ENCODE measurements at regions not wholly inside any gene's neighbourhood (a gene's known extent, or its start where the extent isn't known, plus 50 kb on each side); places are given as distances from the start of the nearest gene placed in this dataset.

DNA sequence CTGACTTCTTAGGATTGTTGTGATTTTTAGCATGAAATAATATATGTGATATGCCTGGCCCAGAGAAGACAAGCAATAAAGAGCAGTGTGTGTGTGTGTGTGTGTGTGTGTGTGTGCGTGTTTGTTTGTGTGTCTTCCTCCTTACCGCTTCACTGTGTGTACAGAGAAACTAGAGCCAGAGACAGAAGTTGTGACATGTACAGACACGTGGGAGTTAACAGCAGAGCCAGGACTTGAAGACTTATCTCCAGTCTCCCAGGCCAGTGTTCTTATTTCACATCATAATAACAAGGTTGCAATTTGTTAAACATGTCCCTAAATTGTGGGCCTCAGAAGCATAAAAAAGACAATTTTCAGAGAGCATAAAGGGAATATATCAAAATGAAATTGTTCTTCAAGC, 192.0 kb upstream of the JUN start:
- no peaks in the 10 kb centered on the region for H3K9me3 Mint-ChIP-seq
- no peak overlapping the region for H3K27ac Mint-ChIP-seq
- DNase-seq: no peak
- H3K4me3 Mint-ChIP-seq: no peak overlapping the region
- H3K36me3 Mint-ChIP-seq: no peaks in the 10 kb centered on the region
- peaks cover 3% of the 10 kb centered on the region for H3K4me1 Mint-ChIP-seq
- H3K27me3 Mint-ChIP-seq: no peaks in the 10 kb centered on the region

- no peak for DNase-seq
- H3K27ac Mint-ChIP-seq: no peak overlapping the region
- H3K27me3 Mint-ChIP-seq: no peaks in the 10 kb centered on the region
- H3K36me3 Mint-ChIP-seq: no peaks in the 10 kb centered on the region
- H3K4me1 Mint-ChIP-seq: peaks cover 3% of the 10 kb centered on the region
- no peaks in the 10 kb centered on the region for H3K9me3 Mint-ChIP-seq
- no peak overlapping the region for H3K4me3 Mint-ChIP-seq
These were observed 192.4 kb upstream of the JUN start for GRCh38 chr1:58976294-58976693.

- no peaks in the 10 kb centered on the region for H3K9me3 Mint-ChIP-seq
- no peak overlapping the region for H3K27ac Mint-ChIP-seq
- DNase-seq: no peak
- no peaks in the 10 kb centered on the region for H3K36me3 Mint-ChIP-seq
- H3K4me3 Mint-ChIP-seq: no peak overlapping the region
- H3K4me1 Mint-ChIP-seq: peaks cover 3% of the 10 kb centered on the region
- no peaks in the 10 kb centered on the region for H3K27me3 Mint-ChIP-seq
These were observed 193.8 kb upstream of the JUN start for GRCh38 chr1:58977598-58977997.

- Mint-ChIP-seq H3K4me3 (no peak overlapping the region), H3K36me3 (no peaks in the 10 kb centered on the region), H3K27me3 (no peaks in the 10 kb centered on the region), H3K4me1 (peaks cover 3% of the 10 kb centered on the region), H3K27ac (no peak overlapping the region), H3K9me3 (no peaks in the 10 kb centered on the region)
- no peak for DNase-seq
These were observed 194.2 kb upstream of the JUN start for GRCh38 chr1:58978096-58978495.

DNA sequence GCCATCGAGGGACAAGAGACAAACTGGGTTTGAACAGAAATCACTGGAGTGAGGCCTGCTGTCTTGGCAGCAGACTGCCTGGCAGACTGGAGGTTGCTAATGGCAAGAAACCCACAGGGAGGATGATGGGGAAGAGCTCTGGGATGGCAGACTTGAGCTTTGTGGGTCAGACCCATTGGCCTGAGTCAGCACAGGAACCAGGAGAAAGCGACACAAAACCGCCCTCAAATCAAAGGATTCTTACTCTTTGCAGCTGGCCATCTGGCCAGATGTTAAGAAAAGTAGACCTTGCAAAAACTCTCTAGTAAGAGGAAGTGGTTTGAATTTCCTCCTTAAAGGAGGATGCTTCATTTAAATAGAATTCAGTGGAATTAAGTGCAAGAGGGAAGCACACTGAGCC, 195.2 kb upstream of the JUN start:
- Mint-ChIP-seq H3K36me3 (no peaks in the 10 kb centered on the region), H3K27me3 (no peaks in the 10 kb centered on the region)

DNA sequence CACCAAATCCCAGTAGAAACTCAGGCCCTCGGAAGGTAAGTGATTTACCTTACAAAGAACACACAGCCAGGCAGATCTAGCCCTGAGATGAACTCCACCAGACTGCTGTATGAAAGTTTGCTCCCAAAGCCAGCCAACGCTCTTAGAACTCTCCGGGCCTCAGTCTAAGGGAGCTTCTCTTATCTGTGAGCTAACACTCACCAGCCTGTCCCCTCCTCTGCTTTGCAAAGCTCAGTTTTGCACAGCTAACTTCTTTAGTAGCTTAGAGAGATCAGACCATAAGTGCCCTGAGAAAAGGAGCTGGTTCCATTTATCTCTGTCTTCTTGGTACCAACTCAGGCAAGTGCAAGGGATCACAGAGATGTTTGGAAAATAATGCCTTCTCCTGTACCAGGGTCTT, 195.8 kb upstream of the JUN start:
- Mint-ChIP-seq H3K27me3 (no peaks in the 10 kb centered on the region), H3K36me3 (no peaks in the 10 kb centered on the region), H3K27ac (no peak overlapping the region), H3K4me1 (peaks cover 3% of the 10 kb centered on the region), H3K4me3 (no peak overlapping the region), H3K9me3 (no peaks in the 10 kb centered on the region)
- DNase-seq: no peak

More for the DNA sequence above, 195.2 kb upstream of the JUN start:
- no peak overlapping the region for H3K27ac Mint-ChIP-seq
- H3K4me1 Mint-ChIP-seq: peaks cover 3% of the 10 kb centered on the region
- no peak overlapping the region for H3K4me3 Mint-ChIP-seq
- no peaks in the 10 kb centered on the region for H3K9me3 Mint-ChIP-seq
- DNase-seq: no peak

GRCh38 chr1:58981392-58981791, 197.5 kb upstream of the JUN start:
- Mint-ChIP-seq H3K9me3 (no peaks in the 10 kb centered on the region), H3K4me3 (no peak overlapping the region), H3K4me1 (peaks cover 3% of the 10 kb centered on the region), H3K27ac (no peak overlapping the region), H3K36me3 (no peaks in the 10 kb centered on the region), H3K27me3 (no peaks in the 10 kb centered on the region)
- DNase-seq: no peak

DNA sequence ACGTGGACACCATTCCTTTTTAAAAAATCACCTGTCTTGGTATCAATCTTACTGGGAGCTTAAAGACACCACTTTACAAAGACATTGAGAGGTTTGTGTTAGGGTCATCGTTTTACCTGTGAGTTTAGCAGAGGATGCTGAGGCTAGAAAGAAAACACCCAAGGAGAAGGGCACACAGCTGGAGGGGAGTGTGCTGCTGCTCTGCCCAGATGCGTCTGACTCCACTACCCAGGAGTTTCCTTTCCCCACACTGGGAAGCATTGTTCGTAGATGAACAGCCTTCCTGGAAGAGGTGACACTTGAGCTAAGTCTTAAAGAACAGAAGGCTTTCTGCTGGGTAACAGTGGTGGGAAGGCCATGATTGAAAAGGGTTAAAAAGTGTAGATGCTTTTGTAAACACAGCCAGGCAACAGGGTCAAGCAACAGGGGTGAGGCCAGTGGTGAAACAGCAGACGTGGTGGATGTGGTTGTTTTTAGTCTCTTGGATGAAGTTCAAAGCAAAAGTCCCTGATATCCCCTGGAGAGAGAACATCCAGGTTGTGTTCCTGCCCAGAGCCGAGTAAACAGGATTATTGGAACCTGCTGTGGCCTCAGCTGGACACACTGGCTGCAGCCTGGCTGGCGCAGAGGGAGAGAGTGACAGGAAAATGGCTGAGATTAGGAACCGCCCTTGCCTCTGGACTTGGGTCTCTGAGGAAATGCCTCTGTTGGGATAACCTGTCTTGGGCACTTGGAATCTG, 198.6 kb upstream of the JUN start:
- no peak for DNase-seq
- Mint-ChIP-seq H3K27me3 (no peaks in the 10 kb centered on the region), H3K27ac (no peak overlapping the region), H3K4me1 (peaks cover 6% of the 10 kb centered on the region), H3K9me3 (no peaks in the 10 kb centered on the region), H3K36me3 (no peaks in the 10 kb centered on the region), H3K4me3 (no peak overlapping the region)

DNA sequence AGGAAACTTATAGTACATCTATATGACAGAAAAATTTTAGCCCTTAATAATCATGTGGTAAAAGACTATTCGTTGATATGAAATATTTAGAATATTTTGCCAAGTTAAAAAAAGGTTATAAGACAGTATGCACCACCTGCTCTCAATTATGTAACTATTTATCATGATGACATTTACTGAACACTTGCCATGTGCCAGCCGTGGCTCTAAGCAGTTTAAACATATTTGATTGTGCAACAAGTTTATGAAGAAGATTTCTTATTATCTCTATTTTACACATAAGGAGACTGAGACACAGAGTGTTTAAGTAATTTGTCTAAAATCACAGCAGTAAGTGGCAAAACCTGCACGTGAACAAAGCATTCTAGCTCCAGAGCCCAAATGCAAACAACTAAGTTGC, 199.3 kb upstream of the JUN start:
- no peak overlapping the region for H3K4me3 Mint-ChIP-seq
- H3K27ac Mint-ChIP-seq: no peak overlapping the region
- peaks cover 7% of the 10 kb centered on the region for H3K4me1 Mint-ChIP-seq

DNA sequence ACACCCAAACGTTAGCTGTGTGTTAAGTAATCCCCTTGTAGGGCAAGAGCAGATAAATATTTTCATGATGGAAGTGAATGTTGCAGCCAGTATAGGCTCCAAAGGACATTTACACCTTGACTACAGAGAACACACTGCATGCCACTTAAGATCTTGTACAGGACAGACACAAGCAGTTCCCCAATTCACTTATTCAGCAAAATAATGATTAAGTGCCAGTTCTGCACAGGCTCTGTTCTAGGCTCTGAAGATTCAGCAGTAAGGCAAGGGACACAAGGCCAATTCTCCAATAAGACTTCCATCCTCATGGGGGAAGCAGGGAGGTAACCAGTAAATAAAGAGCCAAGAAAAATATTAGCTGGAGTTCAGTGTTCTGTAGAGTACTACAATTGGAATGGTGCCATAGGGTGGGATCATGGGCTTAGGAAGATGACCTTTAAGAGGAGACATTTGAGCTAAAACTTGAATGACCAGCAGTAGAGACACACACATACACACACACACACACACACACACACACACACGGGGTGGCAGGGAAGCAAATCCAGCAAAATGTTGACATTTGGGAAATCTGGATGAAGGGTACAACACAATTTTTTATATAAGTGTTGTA, 199.9 kb upstream of the JUN start:
- Mint-ChIP-seq H3K9me3 (no peaks in the 10 kb centered on the region), H3K4me3 (no peak overlapping the region), H3K27me3 (no peaks in the 10 kb centered on the region), H3K4me1 (peaks cover 8% of the 10 kb centered on the region), H3K27ac (no peak overlapping the region), H3K36me3 (no peaks in the 10 kb centered on the region)
- DNase-seq: no peak

More for the DNA sequence above, 199.3 kb upstream of the JUN start:
- no peaks in the 10 kb centered on the region for H3K27me3 Mint-ChIP-seq
- H3K9me3 Mint-ChIP-seq: no peaks in the 10 kb centered on the region
- no peaks in the 10 kb centered on the region for H3K36me3 Mint-ChIP-seq
- DNase-seq: no peak

DNA sequence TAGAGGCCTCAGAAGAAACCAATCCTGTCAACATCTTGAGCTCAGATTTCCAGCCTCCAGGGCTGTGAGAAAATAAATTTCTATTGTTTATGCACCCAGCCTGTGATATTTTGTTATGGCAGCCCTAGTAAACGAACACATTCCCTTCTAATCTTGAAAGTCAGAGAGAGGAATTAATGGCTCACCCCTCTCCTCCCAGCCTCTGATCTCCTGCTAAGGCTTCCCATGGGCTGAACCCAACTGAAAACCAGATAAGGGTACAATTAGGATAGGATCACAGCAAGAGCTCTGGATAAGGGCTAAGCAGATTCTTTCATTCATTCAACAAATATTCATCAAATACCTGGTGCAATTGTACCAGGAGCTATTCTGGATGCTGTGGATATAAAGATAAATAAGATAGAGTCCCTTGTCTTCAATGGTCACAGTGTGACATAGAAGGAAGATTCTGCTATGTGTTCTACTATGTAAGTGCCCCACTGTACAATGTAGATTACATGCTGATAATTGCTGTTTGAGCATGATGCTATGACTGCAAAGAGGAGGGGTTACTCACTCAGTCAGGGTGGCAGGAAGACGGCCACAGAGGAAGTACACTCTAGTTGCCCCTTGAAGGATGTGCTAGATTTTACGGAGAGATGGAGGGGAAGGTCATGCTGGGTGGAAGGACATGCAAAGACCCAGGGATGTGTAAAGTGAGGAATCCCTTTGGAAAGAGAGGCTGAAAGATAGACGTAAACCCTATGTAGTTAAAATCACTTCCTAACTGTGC, 203.3 kb upstream of the JUN start:
- Mint-ChIP-seq H3K9me3 (no peaks in the 10 kb centered on the region), H3K4me3 (no peak overlapping the region), H3K4me1 (peaks cover 5% of the 10 kb centered on the region), H3K27ac (no peak overlapping the region), H3K36me3 (no peaks in the 10 kb centered on the region), H3K27me3 (no peaks in the 10 kb centered on the region)
- no peak for DNase-seq

DNA sequence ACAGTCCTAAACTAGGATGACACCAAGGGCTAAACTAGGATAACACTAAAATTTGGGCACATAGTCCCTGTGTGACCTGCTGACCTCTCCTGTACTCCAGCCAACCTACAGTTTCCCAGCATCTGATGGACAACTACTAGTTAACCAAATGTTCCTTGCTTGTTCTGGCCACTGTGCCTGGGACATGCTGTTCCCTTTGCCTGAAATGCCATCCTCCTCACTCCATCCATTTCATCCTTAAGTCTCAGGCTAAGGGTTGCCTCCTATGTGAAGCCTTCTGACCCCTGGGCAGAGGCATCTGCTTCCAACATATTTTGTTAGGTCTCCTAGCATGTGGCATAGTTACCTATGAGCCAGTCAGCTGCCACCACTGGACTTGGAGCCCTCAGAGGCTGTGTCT, 204.9 kb upstream of the JUN start:
- no peaks in the 10 kb centered on the region for H3K9me3 Mint-ChIP-seq
- H3K27me3 Mint-ChIP-seq: no peaks in the 10 kb centered on the region
- H3K36me3 Mint-ChIP-seq: no peaks in the 10 kb centered on the region
- H3K4me3 Mint-ChIP-seq: no peak overlapping the region
- H3K4me1 Mint-ChIP-seq: peaks cover 5% of the 10 kb centered on the region
- H3K27ac Mint-ChIP-seq: no peak overlapping the region
- no peak for DNase-seq

DNA sequence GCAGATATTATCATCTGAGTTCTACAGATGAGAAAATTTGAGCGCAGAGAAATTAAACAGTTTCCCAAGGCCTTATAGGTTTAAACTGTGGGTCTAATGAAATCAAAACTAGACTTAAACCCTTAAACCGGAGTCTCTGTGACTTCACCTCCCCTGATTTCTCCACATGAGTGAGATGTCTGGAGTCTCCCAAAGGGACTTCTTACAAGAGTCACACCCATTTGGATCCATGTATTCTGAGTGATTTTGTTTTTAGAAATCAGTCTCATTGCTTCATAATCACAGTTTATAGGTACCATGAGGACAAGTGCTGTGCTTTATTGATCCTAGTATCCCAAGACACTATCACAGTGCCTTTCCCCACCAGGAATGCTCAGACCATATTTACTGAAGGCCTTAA, 206.0 kb upstream of the JUN start:
- Mint-ChIP-seq H3K4me1 (peaks cover 5% of the 10 kb centered on the region), H3K36me3 (no peaks in the 10 kb centered on the region), H3K27me3 (no peaks in the 10 kb centered on the region), H3K9me3 (no peaks in the 10 kb centered on the region), H3K4me3 (no peak overlapping the region), H3K27ac (no peak overlapping the region)
- no peak for DNase-seq

- Mint-ChIP-seq H3K4me1 (peaks cover 5% of the 10 kb centered on the region), H3K36me3 (no peaks in the 10 kb centered on the region), H3K9me3 (no peaks in the 10 kb centered on the region), H3K27ac (no peak overlapping the region), H3K27me3 (no peaks in the 10 kb centered on the region), H3K4me3 (no peak overlapping the region)
- no peak for DNase-seq
These were observed 207.5 kb upstream of the JUN start for GRCh38 chr1:58991305-58991704.

DNA sequence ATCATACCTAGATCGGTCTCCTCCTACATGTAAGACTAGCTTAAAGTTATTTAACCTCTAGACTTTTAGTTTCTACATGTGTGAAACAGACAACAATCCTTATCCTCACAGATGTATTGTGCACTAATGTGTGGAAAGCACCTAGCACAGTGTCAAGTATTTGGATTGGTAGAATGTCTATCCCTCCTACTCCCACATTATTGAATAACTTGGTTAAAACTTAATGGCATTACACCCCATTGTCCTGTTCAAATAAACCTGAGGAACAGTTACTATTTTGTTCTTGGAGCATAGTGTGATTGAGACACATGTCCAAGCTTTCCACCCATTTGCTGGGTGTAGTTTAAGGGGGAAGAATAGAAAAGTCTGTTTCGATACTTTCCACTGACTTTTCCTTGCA, 208.8 kb upstream of the JUN start:
- Mint-ChIP-seq H3K27ac (no peak overlapping the region), H3K36me3 (no peaks in the 10 kb centered on the region), H3K9me3 (no peaks in the 10 kb centered on the region), H3K4me3 (no peak overlapping the region), H3K27me3 (no peaks in the 10 kb centered on the region), H3K4me1 (peaks cover 5% of the 10 kb centered on the region)
- no peak for DNase-seq

GRCh38 chr1:58993403-58993802, 209.6 kb upstream of the JUN start:
- peaks cover 3% of the 10 kb centered on the region for H3K4me1 Mint-ChIP-seq
- H3K27ac Mint-ChIP-seq: no peak overlapping the region
- no peak for DNase-seq
- H3K36me3 Mint-ChIP-seq: no peaks in the 10 kb centered on the region
- H3K27me3 Mint-ChIP-seq: no peaks in the 10 kb centered on the region
- no peak overlapping the region for H3K4me3 Mint-ChIP-seq
- no peaks in the 10 kb centered on the region for H3K9me3 Mint-ChIP-seq
